ENCODE measurements at regions not wholly inside any gene's neighbourhood (a gene's known extent, or its start where the extent isn't known, plus 50 kb on each side); places are given as distances from the start of the nearest gene placed in this dataset.

DNA sequence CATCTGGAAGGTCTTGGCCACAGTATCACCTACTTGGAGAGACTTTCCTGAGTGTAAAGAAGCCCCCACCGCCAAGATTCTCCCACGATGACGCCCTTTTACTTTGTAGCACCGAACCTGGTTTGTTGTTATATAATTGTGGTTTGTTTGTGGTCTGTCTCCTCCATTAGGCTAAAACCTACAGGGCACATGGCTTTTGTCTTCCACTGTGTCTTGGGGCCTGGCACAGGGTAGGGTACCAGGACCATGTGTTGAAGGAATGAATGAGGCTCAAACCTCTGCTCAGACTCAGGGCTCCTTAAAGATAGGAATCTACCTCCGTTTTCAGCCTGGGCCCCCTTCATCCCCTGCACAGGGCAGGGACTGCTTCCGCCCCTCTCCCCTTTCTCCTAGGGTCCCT lies 59.4 kb upstream of the CCDC167 start:
- no peak for ATAC-seq
- Histone ChIP-seq H3K36me3 (ENCODE audit: low read depth) (no peaks in the 10 kb centered on the region), H3K4me1 (ENCODE audit: low read depth) (no peaks in the 10 kb centered on the region), H3K4me3 (no peak overlapping the region), H3K9me3 (no peaks in the 10 kb centered on the region)
- TF ChIP-seq, protein P1, sequence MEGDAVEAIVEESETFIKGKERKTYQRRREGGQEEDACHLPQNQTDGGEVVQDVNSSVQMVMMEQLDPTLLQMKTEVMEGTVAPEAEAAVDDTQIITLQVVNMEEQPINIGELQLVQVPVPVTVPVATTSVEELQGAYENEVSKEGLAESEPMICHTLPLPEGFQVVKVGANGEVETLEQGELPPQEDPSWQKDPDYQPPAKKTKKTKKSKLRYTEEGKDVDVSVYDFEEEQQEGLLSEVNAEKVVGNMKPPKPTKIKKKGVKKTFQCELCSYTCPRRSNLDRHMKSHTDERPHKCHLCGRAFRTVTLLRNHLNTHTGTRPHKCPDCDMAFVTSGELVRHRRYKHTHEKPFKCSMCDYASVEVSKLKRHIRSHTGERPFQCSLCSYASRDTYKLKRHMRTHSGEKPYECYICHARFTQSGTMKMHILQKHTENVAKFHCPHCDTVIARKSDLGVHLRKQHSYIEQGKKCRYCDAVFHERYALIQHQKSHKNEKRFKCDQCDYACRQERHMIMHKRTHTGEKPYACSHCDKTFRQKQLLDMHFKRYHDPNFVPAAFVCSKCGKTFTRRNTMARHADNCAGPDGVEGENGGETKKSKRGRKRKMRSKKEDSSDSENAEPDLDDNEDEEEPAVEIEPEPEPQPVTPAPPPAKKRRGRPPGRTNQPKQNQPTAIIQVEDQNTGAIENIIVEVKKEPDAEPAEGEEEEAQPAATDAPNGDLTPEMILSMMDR (IDR thresholded peaks at IDR 0.05): no peak
- no peak for DNase-seq
- intact Hi-C loops (cut with DNase I, micrococcal nuclease): no loop called here

DNA sequence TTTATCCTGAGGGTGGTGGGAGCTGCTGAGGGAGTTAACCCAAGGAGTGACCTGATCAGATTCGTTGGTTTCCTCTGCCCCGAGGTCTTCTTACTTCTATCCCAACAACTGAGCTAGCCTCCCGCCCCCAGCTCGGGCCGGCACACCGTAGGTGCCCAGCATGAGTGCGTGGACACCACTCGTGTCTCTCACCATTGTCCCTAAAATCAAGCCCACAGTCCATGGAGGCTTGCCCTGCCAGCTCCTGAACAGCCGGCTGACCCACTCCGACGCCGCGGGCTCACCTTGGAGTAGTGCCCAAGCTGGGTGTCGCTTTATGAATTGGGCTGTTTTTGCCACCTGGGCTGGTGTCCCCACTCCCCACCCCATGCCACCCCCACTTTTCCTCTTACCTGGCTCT lies 59.0 kb upstream of the CCDC167 start:
- no peak for DNase-seq
- intact Hi-C loops (cut with DNase I, micrococcal nuclease): no loop called here

DNA sequence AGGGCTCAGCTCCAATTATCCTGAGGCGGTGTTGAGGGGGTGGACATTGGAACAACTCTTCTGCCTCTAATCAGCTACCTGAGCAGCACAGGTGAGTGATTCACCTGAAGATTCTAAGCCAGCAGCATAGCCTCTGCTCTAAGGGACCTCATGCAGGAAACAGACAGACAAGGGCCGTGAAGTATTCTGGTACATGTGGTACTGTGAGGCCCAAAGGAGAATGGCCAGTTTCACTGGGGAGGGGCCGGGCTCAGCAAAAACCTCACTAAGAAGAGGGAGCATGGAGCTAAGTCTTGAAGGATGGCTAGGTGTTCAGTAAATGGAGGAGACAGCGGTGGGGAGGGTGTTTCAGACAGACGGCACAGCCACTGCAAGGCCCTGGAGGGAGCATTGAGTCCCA lies 58.5 kb upstream of the CCDC167 start:
- Histone ChIP-seq H3K4me3 (no peak overlapping the region), H3K36me3 (ENCODE audit: low read depth) (no peaks in the 10 kb centered on the region), H3K9me3 (no peaks in the 10 kb centered on the region), H3K4me1 (ENCODE audit: low read depth) (no peaks in the 10 kb centered on the region)
- TF ChIP-seq, protein P1 (IDR thresholded peaks at IDR 0.05): no peak
- DNase-seq (no peak), ATAC-seq (no peak)
- intact Hi-C loops (cut with DNase I, micrococcal nuclease): no loop called here

More for the DNA sequence above, 59.0 kb upstream of the CCDC167 start:
- TF ChIP-seq, protein P1 (IDR thresholded peaks at IDR 0.05): no peak
- no peak overlapping the region for H3K4me3 ChIP-seq
- no peaks in the 10 kb centered on the region for H3K9me3 ChIP-seq
- no peaks in the 10 kb centered on the region for H3K36me3 ChIP-seq (ENCODE audit: low read depth)
- no peaks in the 10 kb centered on the region for H3K4me1 ChIP-seq (ENCODE audit: low read depth)
- no peak for ATAC-seq

DNA sequence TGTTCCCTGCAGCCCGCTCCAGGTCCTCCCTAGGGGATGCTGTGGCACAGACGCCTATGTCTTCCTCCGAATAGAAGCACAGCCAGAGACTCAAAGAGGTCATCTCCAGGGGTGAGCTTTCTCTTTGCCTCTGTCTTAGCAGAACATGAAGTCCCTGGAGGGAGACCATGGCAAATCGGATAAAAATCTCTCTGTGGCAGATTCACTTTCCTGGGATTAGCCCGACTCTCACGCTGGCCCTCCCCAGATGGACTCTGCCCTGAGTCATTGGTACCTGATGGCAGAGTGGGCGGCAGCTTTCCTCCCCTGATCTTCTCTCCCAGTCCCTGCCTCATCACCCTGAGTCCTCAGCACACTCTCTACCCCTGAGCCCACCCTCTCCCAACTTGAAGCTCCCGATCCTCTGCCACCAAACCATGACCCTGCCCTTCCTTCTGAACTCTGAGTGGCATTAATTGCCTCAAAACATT lies 58.0 kb upstream of the CCDC167 start:
- intact Hi-C loops (cut with DNase I, micrococcal nuclease): no loop called here
- ATAC-seq: no peak
- DNase-seq: no peak
- Histone ChIP-seq H3K36me3 (ENCODE audit: low read depth) (no peaks in the 10 kb centered on the region), H3K9me3 (no peaks in the 10 kb centered on the region), H3K4me3 (no peak overlapping the region), H3K4me1 (ENCODE audit: low read depth) (no peaks in the 10 kb centered on the region)
- TF ChIP-seq, protein P1 (IDR thresholded peaks at IDR 0.05): no peak

DNA sequence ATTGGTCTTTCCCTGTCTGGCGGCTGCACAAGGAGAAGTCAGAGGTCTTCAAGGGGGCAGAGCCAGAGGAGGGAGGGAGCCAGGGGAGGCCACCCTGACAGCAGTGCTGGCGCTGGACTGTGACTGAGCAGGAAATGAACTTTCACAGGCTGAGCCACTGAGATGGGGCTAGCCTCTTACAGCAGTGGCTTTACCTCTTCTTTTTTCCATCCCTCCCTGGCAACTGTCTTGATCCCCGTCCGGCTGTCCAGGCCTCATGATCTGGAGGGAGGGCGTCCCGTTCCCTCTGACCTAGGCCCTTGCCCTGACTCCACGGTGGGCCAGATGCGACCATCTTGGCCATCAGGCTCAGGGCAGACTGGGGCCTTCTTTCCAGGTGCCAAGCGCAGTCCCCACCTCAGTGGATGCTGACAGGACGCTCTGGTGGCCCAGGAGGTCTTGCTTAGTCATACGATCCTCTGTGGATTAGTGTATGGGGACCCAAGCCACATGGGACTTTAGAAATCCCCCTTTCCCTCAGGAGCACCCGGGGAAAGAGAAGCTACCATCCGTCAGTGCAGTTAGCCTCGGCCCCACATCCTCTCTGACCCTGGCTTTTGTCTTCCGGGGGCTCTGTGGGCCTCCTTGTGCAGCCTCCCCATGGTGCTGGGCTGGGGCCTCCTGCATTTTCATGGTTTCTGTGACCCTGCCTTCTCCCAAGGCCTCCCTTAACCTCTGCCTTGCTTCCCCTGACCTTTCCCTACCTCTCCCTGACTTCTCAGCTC lies 57.4 kb upstream of the CCDC167 start:
- H3K4me1 ChIP-seq (ENCODE audit: low read depth): no peaks in the 10 kb centered on the region
- no peaks in the 10 kb centered on the region for H3K36me3 ChIP-seq (ENCODE audit: low read depth)
- H3K9me3 ChIP-seq: no peaks in the 10 kb centered on the region
- ATAC-seq: no peak
- TF ChIP-seq, protein P1 (IDR thresholded peaks at IDR 0.05): no peak
- intact Hi-C loops (cut with DNase I, micrococcal nuclease): no loop called here
- no peak for DNase-seq
- no peak overlapping the region for H3K4me3 ChIP-seq

All from mucosa of descending colon (tissue), 3 donors.